Neural cell (in vitro differentiated cells): ENCODE measurements at regions not wholly inside any gene's neighbourhood (a gene's known extent, or its start where the extent isn't known, plus 50 kb on each side); places are given as distances from the start of the nearest gene placed in this dataset.

Experiments
- H2AFZ ChIP-seq: fragments of 200-600, 300-800 bp; sonication (generic), shearing (Covaris generic); 2 replicates; pipeline ENCODE4 v1.6.0; 2014; ENCODE audit warnings: low read depth, mild to moderate bottlenecking, antibody characterized with exemption, low read length, moderate library complexity
- H3F3A ChIP-seq: fragments of 200-600 bp; shearing (Covaris generic); 2 replicates; pipeline ENCODE4 v1.6.1; 2016; ENCODE audit warnings: mild to moderate bottlenecking, moderate library complexity, mixed read lengths, antibody characterized with exemption, low read length; ENCODE audit not compliant: insufficient read depth, poor library complexity, severe bottlenecking
- H3K27ac ChIP-seq: fragments of 200-600, 300-800 bp; sonication (generic), shearing (Covaris generic); 2 replicates; pipeline ENCODE4 v1.5.1; 2014; ENCODE audit warnings: mild to moderate bottlenecking, low read length, moderate library complexity
- H3K27me3 ChIP-seq: fragments of 300-800, 200-600 bp; sonication (generic), shearing (Covaris generic); 2 replicates; pipeline ENCODE4 v1.6.0; 2014; ENCODE audit warnings: mild to moderate bottlenecking, low read depth, low read length, moderate library complexity; ENCODE audit not compliant: insufficient read depth
- H3K36me3 ChIP-seq: fragments of 300-800, 200-600 bp; sonication (generic), shearing (Covaris generic); 2 replicates; pipeline ENCODE4 v1.5.1; 2014; ENCODE audit warnings: mild to moderate bottlenecking, antibody characterized with exemption, low read length, moderate library complexity; ENCODE audit not compliant: insufficient read depth
- H3K4me2 ChIP-seq: fragments of 300-800, 200-600 bp; sonication (generic), shearing (Covaris generic); 2 replicates; pipeline ENCODE4 v1.6.0; 2014; ENCODE audit warnings: mild to moderate bottlenecking, low read length
- H3K4me3 ChIP-seq: fragments of 300-800, 200-600 bp; sonication (generic), shearing (Covaris generic); 2 replicates; pipeline ENCODE4 v1.5.1; 2014; ENCODE audit warnings: mild to moderate bottlenecking, low read length, moderate library complexity
- H3K79me2 ChIP-seq: fragments of 200-600 bp; shearing (Covaris generic); replicated peaks from 2 replicates; pipeline ENCODE4 v1.6.0; 2014; ENCODE audit warnings: mild to moderate bottlenecking, low read length, moderate library complexity; ENCODE audit not compliant: insufficient read depth
- H3K9ac ChIP-seq: fragments of 300-800, 200-600 bp; sonication (generic), shearing (Covaris generic); 2 replicates; pipeline ENCODE4 v1.6.1; 2016; ENCODE audit warnings: mild to moderate bottlenecking, low read length, mixed read lengths
- H3K9me2 ChIP-seq: fragments of 200-600 bp; shearing (Covaris generic); 2 replicates; pipeline ENCODE4 v1.6.1; 2016; ENCODE audit warnings: mild to moderate bottlenecking, low read length, mixed read lengths; ENCODE audit not compliant: insufficient read depth
- H3K9me3 ChIP-seq: fragments of 200-600, 300-800 bp; sonication (generic), shearing (Covaris generic); 2 replicates; pipeline ENCODE4 v1.6.1; 2016; ENCODE audit warnings: mild to moderate bottlenecking, mixed run types, low read length, moderate library complexity, mixed read lengths
- H4K20me1 ChIP-seq: fragments of 200-600 bp; shearing (Covaris generic); 2 replicates; pipeline ENCODE4 v1.6.1; 2016; ENCODE audit warnings: mild to moderate bottlenecking, mixed run types; ENCODE audit not compliant: insufficient read depth
- EP300 ChIP-seq: fragments of 450-650 bp; conservative IDR thresholded peaks from 2 replicates; pipeline ENCODE4 v1.6.1; 2014; ENCODE audit warnings: antibody characterized with exemption, mild to moderate bottlenecking, moderate library complexity; ENCODE audit not compliant: poor library complexity, severe bottlenecking
- EZH2 ChIP-seq: fragments of 200-600, 300-800 bp; shearing (Covaris generic), sonication (generic); IDR thresholded peaks from 2 replicates; pipeline ENCODE4 v1.6.1; 2014; ENCODE audit warnings: antibody characterized with exemption, low read length, borderline replicate concordance, mild to moderate bottlenecking; ENCODE audit not compliant: insufficient read depth, poor library complexity, severe bottlenecking
- MXI1 ChIP-seq: fragments of 450-650 bp; conservative IDR thresholded peaks from 2 replicates; pipeline ENCODE4 v1.6.1; 2014; ENCODE audit warnings: antibody characterized with exemption, mild to moderate bottlenecking; ENCODE audit not compliant: poor library complexity, severe bottlenecking
- POLR2AphosphoS5 ChIP-seq: IDR thresholded peaks from 2 replicates; pipeline ENCODE4 v1.6.1; 2012
- RAD21 ChIP-seq: fragments of 450-650 bp; conservative IDR thresholded peaks from 2 replicates; pipeline ENCODE4 v1.6.1; 2014; ENCODE audit warnings: antibody characterized with exemption, mild to moderate bottlenecking, moderate library complexity
- REST ChIP-seq: IDR thresholded peaks from 2 replicates; pipeline ENCODE4 v1.6.1; 2012; ENCODE audit warnings: borderline replicate concordance
- SMC3 ChIP-seq: fragments of 450-650 bp; conservative IDR thresholded peaks from 2 replicates; pipeline ENCODE4 v1.6.1; 2014; ENCODE audit warnings: antibody characterized with exemption, mild to moderate bottlenecking, moderate library complexity; ENCODE audit not compliant: poor library complexity
- TAF1 ChIP-seq: IDR thresholded peaks from 2 replicates; pipeline ENCODE4 v1.6.1; 2012; ENCODE audit warnings: low read depth
- TF ChIP-seq, protein P1 (sequence below): fragments of 450-650 bp; IDR thresholded peaks from 2 replicates; pipeline ENCODE4 v1.5.1; 2014; ENCODE audit warnings: antibody characterized with exemption, mild to moderate bottlenecking, moderate library complexity; ENCODE audit not compliant: poor library complexity, severe bottlenecking

GRCh38 chr9:38259056-38259455 lies 133.4 kb upstream of the ALDH1B1 start:
- no peaks in the 10 kb centered on the region for H3K27me3 ChIP-seq
- H3K4me2 ChIP-seq: no peak overlapping the region
- H3K27ac ChIP-seq: no peak overlapping the region
- no peak overlapping the region for H3K4me3 ChIP-seq
- H3K9me3 ChIP-seq: no peaks in the 10 kb centered on the region
- no peaks in the 10 kb centered on the region for H3K9me2 ChIP-seq
- H3F3A ChIP-seq: no peaks in the 10 kb centered on the region
- no peaks in the 10 kb centered on the region for H4K20me1 ChIP-seq
- no peaks in the 10 kb centered on the region for H3K36me3 ChIP-seq
- H3K79me2 ChIP-seq: no peaks in the 10 kb centered on the region
- H2AFZ ChIP-seq: no peak overlapping the region
- no peak overlapping the region for H3K9ac ChIP-seq
- TF ChIP-seq REST (no peak), POLR2AphosphoS5 (no peak), EP300 (no peak), RAD21 (no peak), SMC3 (no peak), TAF1 (no peak), MXI1 (no peak), EZH2 (no peak)
- TF ChIP-seq, protein P1, sequence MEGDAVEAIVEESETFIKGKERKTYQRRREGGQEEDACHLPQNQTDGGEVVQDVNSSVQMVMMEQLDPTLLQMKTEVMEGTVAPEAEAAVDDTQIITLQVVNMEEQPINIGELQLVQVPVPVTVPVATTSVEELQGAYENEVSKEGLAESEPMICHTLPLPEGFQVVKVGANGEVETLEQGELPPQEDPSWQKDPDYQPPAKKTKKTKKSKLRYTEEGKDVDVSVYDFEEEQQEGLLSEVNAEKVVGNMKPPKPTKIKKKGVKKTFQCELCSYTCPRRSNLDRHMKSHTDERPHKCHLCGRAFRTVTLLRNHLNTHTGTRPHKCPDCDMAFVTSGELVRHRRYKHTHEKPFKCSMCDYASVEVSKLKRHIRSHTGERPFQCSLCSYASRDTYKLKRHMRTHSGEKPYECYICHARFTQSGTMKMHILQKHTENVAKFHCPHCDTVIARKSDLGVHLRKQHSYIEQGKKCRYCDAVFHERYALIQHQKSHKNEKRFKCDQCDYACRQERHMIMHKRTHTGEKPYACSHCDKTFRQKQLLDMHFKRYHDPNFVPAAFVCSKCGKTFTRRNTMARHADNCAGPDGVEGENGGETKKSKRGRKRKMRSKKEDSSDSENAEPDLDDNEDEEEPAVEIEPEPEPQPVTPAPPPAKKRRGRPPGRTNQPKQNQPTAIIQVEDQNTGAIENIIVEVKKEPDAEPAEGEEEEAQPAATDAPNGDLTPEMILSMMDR: no peak

DNA sequence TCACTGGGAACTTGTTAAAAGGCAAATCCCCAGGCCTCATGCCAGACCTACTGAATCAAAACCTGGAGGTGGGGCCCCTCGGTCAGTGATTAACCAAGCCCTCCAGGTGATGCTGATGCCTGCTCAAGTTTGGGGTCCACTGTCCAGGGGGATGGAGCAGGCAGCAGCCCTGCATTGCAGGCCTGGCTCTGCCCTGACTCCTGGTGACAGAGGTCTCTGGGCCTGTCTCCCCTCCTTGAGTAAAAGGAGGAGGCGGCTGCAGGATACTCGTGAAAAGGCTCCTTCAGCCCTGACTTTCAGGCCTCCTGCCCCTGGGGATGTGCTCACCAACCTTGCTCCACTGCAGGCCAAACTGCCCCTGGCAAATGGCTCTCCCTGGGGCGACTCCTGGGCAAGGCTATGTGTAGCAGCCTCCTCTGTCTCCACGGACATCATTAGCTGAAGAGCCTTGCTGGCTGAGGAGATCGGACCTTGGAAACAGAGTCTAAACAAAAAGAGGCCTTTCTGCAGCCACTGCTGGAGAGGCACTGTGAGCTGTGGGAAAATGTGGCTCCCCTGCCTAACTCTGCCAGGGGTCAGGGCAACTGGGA lies 134.8 kb upstream of the ALDH1B1 start:
- Histone ChIP-seq H3K27ac (no peak overlapping the region), H3K27me3 (no peaks in the 10 kb centered on the region), H3K9me2 (no peaks in the 10 kb centered on the region), H3K79me2 (no peaks in the 10 kb centered on the region), H3K4me2 (no peak overlapping the region), H3K9ac (no peak overlapping the region), H2AFZ (no peak overlapping the region), H3K9me3 (no peaks in the 10 kb centered on the region), H3F3A (no peaks in the 10 kb centered on the region), H3K4me3 (no peak overlapping the region), H3K36me3 (no peaks in the 10 kb centered on the region), H4K20me1 (no peaks in the 10 kb centered on the region)
- TF ChIP-seq EP300: no peak
- TF ChIP-seq RAD21: no peak
- TF ChIP-seq, protein P1: no peak
- no peak for TF ChIP-seq POLR2AphosphoS5
- no peak for TF ChIP-seq TAF1
- TF ChIP-seq EZH2: no peak
- TF ChIP-seq REST: no peak
- no peak for TF ChIP-seq MXI1
- TF ChIP-seq SMC3: no peak
